ENCODE measurements at regions not wholly inside any gene's neighbourhood (a gene's known extent, or its start where the extent isn't known, plus 50 kb on each side); places are given as distances from the start of the nearest gene placed in this dataset.
"Not testable (repeated sequence)": the region's sequence is repeated elsewhere in the genome, so short reads cannot be mapped to it uniquely, and the experiment has no call there.

DNA sequence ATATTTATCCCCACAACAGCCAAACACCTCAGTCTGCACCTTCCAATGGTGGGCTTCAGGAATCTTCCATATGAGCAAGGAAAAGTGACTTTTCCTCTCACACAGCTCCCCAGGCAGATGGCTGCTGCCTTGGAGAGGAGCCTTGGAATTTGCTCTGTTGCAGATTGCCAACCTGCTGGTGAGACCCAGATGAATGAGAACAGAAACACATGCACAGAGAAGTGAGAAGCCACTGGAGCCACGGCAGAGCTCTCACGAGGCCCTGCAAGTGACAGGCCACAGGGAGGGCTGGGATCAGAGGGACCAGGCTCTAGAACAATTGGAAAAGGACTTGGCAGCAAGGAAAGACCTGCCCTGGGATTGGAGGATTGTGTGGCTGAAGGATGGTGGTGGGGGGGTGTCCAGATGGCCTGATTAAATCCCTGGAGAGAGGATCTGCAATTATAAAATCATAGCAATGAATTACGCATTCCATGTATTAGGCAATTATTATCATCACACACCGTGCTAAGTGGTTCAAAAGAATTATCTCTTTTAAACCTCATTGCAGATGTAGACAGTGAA, 84.9 kb upstream of the PWP1 start:
- H3K9ac ChIP-seq (ENCODE audit: low read depth in 1 of 2, low read length in 2 of 2) = no peak overlapping the region
- no peaks in the 10 kb centered on the region for H3K27me3 ChIP-seq (ENCODE audit: control insufficient read depth in 1 of 2, insufficient read depth in 2 of 2, low read length in 2 of 2)

DNA sequence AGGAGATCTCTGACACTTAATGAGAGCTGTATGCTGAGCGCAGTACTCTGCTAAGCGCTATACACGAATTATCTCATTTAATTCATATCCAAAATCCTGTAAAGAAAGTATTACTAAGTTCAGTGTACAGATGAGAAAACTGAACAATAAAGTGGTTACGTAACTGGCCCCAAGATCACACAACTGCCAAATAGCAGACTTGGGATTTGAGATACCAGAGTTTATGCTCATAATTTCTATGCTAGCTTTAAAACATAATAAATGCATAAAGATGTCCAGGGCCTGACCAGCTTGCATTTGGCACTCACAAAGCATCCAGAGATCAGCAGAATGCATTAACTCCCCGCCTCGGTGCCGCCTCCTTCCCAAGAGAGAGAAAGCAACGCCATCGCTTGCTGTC, 83.2 kb upstream of the PWP1 start:
- H3K9me3 ChIP-seq (ENCODE audit: control insufficient read depth in 1 of 2, low read length in 2 of 2) = no peaks in the 10 kb centered on the region
- no peaks in the 10 kb centered on the region for H3K27me3 ChIP-seq (ENCODE audit: control insufficient read depth in 1 of 2, insufficient read depth in 2 of 2, low read length in 2 of 2)
- H3K27ac ChIP-seq (ENCODE audit: low read depth, low read length) = no peak overlapping the region
- H3K9ac ChIP-seq (ENCODE audit: low read depth in 1 of 2, low read length in 2 of 2) = no peak overlapping the region
- H3K4me3 ChIP-seq (ENCODE audit: low read depth in 1 of 2, low read length in 2 of 2) = no peak overlapping the region
- no peaks in the 10 kb centered on the region for H3K4me1 ChIP-seq (ENCODE audit: control insufficient read depth in 1 of 2, insufficient read depth in 2 of 2, low read length in 2 of 2)
- H3K36me3 ChIP-seq (ENCODE audit: control insufficient read depth in 1 of 2, insufficient read depth in 2 of 2, low read length in 2 of 2) = no peaks in the 10 kb centered on the region

More for the DNA sequence above, 84.9 kb upstream of the PWP1 start:
- Histone ChIP-seq H3K4me1 (ENCODE audit: control insufficient read depth in 1 of 2, insufficient read depth in 2 of 2, low read length in 2 of 2) (no peaks in the 10 kb centered on the region), H3K36me3 (ENCODE audit: control insufficient read depth in 1 of 2, insufficient read depth in 2 of 2, low read length in 2 of 2) (no peaks in the 10 kb centered on the region), H3K9me3 (ENCODE audit: control insufficient read depth in 1 of 2, low read length in 2 of 2) (no peaks in the 10 kb centered on the region), H3K27ac (ENCODE audit: low read depth, low read length) (no peak overlapping the region), H3K4me3 (ENCODE audit: low read depth in 1 of 2, low read length in 2 of 2) (no peak overlapping the region)

DNA sequence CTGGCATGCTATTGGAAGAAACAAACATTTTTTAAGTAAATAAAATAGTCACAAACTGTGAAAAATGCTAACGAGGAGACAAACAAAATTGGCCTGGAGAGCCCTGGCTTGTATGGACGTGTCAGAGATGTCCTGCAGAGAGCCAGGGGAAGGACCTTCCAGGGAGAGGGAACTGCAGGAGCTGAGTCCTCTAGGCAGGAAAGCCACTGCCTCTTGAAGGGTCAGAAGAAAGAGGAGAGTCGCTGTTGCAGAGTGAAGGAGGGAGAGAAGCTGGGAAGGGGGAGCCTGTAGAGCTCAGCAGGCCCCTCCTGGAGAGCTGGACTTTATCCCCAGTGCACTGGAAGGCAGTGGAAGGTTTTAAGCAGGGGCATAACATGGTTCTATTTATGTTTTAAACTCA, 80.3 kb upstream of the PWP1 start:
- no peaks in the 10 kb centered on the region for H3K4me1 ChIP-seq (ENCODE audit: control insufficient read depth in 1 of 2, insufficient read depth in 2 of 2, low read length in 2 of 2)
- no peak overlapping the region for H3K9ac ChIP-seq (ENCODE audit: low read depth in 1 of 2, low read length in 2 of 2)
- H3K27ac ChIP-seq (ENCODE audit: low read depth, low read length) = no peak overlapping the region
- no peak overlapping the region for H3K4me3 ChIP-seq (ENCODE audit: low read depth in 1 of 2, low read length in 2 of 2)
- H3K27me3 ChIP-seq (ENCODE audit: control insufficient read depth in 1 of 2, insufficient read depth in 2 of 2, low read length in 2 of 2) = no peaks in the 10 kb centered on the region
- no peaks in the 10 kb centered on the region for H3K9me3 ChIP-seq (ENCODE audit: control insufficient read depth in 1 of 2, low read length in 2 of 2)
- no peaks in the 10 kb centered on the region for H3K36me3 ChIP-seq (ENCODE audit: control insufficient read depth in 1 of 2, insufficient read depth in 2 of 2, low read length in 2 of 2)

DNA sequence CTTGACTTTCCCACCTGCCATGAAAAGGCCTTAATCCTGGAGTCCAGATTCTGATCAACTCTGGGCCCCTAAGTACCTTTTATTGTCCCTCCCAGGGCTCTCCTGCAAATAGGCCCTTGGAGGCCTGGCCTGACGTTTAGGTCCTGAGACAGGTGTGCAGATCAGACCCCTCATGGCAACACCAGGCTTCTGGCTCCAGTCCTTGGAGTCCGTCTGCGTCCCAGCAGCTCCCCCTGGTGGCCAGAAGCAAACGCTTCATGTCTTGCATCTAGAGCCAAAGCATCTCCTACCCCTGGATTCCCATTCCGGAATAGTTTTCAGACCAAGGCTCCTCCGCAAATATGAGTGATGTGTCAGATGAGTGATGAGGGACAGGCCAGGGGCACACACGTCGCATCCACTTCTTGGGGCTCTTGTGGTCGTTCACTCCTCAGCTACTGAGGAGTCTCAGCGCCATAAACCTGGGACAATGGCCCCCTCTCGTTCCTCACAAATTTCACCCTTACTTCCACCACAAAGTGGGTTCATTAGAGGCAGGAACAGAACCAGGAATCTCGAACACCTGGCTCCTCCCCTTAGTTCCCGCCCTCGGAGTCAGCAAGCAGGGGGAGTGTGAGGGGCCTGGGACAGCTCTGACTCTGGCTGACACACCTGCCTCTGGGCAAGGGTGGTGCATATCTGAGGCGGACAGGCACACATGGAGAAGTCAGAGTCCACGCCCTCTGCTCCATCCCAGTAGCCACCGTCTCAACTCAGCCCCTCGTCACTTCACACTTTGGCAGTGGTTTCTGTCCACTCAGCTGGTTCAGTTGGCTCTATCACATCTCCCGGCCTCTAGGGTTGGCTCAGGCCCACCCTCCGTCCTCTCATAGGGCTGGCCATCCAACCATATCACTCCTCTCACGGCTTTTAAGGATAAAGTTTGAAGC, 77.9 kb upstream of the PWP1 start:
- H3K9me3 ChIP-seq (ENCODE audit: control insufficient read depth in 1 of 2, low read length in 2 of 2) = no peaks in the 10 kb centered on the region
- H3K9ac ChIP-seq (ENCODE audit: low read depth in 1 of 2, low read length in 2 of 2) = no peak overlapping the region
- no peak overlapping the region for H3K27ac ChIP-seq (ENCODE audit: low read depth, low read length)
- H3K36me3 ChIP-seq (ENCODE audit: control insufficient read depth in 1 of 2, insufficient read depth in 2 of 2, low read length in 2 of 2) = no peaks in the 10 kb centered on the region
- H3K4me1 ChIP-seq (ENCODE audit: control insufficient read depth in 1 of 2, insufficient read depth in 2 of 2, low read length in 2 of 2) = no peaks in the 10 kb centered on the region
- no peak overlapping the region for H3K4me3 ChIP-seq (ENCODE audit: low read depth in 1 of 2, low read length in 2 of 2)
- H3K27me3 ChIP-seq (ENCODE audit: control insufficient read depth in 1 of 2, insufficient read depth in 2 of 2, low read length in 2 of 2) = no peaks in the 10 kb centered on the region

DNA sequence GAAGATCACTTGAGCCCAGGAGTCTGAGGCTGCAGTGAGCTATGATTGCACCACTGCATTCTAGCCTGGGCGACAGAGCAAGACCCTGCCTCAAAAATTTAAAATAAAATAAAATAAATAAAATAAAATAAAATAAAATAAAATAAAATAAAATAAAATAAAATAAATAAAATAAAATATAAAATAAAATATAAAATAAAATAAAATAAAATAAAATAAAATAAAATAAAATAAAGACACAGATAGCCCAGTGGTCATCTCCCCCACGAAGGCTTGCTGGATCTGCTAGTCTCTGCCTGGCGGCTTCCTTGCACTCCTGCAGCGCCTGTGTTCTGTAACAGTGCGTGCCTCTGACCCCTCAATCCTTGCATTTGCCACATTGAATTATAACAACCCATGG, 76.8 kb upstream of the PWP1 start:
- not testable (repeated sequence) for H3K4me1 ChIP-seq (ENCODE audit: control insufficient read depth in 1 of 2, insufficient read depth in 2 of 2, low read length in 2 of 2); H3K27ac ChIP-seq (ENCODE audit: low read depth, low read length); H3K9ac ChIP-seq (ENCODE audit: low read depth in 1 of 2, low read length in 2 of 2); H3K9me3 ChIP-seq (ENCODE audit: control insufficient read depth in 1 of 2, low read length in 2 of 2); H3K36me3 ChIP-seq (ENCODE audit: control insufficient read depth in 1 of 2, insufficient read depth in 2 of 2, low read length in 2 of 2); H3K4me3 ChIP-seq (ENCODE audit: low read depth in 1 of 2, low read length in 2 of 2); H3K27me3 ChIP-seq (ENCODE audit: control insufficient read depth in 1 of 2, insufficient read depth in 2 of 2, low read length in 2 of 2)

DNA sequence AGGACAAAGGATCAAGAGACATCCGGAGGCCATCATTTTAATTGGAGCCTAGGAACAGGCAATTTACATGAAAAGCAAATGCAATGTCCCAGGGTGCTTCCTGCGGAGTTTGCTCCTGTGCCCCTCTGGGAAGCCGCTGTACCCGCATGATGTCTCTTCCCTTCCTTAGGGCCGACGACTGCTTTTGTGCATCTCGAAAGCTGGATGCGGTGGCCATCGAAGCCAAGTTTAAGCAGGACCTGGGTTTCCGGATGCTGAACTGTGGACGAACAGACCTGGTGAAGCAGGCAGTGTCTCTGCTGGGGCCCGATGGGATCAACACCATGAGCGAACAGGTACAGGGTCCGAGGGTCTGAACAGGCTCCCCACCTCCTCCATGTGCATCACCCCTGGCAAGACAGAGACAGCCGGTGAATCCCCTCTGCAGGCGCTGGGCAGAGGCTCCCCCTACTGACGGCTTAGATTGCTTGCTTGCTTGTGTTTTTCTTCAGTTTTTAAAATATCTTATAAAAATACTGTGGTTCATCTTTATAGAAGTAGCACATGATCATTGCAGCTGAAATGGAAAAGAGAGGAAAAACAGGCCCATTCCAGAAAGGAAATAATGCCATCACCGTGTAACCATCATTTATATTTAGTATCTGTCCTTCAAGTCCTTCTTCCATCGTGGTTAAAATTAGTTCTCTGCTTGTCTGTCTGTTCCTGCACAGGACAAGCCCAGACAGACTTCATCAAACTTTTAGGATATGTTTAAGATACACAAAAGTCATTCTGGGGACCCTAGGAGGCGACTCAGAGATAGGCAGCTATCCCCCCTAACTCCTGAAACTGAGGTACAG, 75.4 kb upstream of the PWP1 start:
- no peaks in the 10 kb centered on the region for H3K36me3 ChIP-seq (ENCODE audit: control insufficient read depth in 1 of 2, insufficient read depth in 2 of 2, low read length in 2 of 2)
- no peak overlapping the region for H3K9ac ChIP-seq (ENCODE audit: low read depth in 1 of 2, low read length in 2 of 2)
- no peak overlapping the region for H3K27ac ChIP-seq (ENCODE audit: low read depth, low read length)
- H3K9me3 ChIP-seq (ENCODE audit: control insufficient read depth in 1 of 2, low read length in 2 of 2) = no peaks in the 10 kb centered on the region
- no peaks in the 10 kb centered on the region for H3K4me1 ChIP-seq (ENCODE audit: control insufficient read depth in 1 of 2, insufficient read depth in 2 of 2, low read length in 2 of 2)
- peaks cover 0 to 3% of the 10 kb centered on the region in 2 donors for H3K27me3 ChIP-seq (ENCODE audit: control insufficient read depth in 1 of 2, insufficient read depth in 2 of 2, low read length in 2 of 2)
- H3K4me3 ChIP-seq (ENCODE audit: low read depth in 1 of 2, low read length in 2 of 2) = no peak overlapping the region

DNA sequence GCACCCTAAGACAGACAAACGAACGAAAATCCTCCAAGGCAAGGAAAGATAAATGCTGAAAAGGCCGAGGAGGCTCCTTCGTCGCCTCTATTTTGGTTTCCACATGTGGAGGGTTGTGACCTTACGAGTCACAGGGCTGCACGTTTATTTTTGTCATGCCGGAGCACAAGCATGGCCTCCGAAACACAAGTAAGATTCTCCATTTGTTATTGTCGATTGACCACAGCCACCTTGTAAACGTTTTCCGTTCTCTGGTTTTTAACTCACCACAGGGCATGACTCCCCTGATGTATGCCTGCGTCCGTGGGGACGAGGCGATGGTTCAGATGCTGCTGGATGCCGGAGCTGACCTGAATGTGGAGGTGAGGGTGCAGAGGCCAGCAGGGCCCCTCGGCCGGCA, 73.1 kb upstream of the PWP1 start:
- no peak overlapping the region for H3K9ac ChIP-seq (ENCODE audit: low read depth in 1 of 2, low read length in 2 of 2)
- H3K27me3 ChIP-seq (ENCODE audit: control insufficient read depth in 1 of 2, insufficient read depth in 2 of 2, low read length in 2 of 2) = peaks cover 0 to 3% of the 10 kb centered on the region in 2 donors
- H3K9me3 ChIP-seq (ENCODE audit: control insufficient read depth in 1 of 2, low read length in 2 of 2) = no peaks in the 10 kb centered on the region
- no peaks in the 10 kb centered on the region for H3K36me3 ChIP-seq (ENCODE audit: control insufficient read depth in 1 of 2, insufficient read depth in 2 of 2, low read length in 2 of 2)
- no peak overlapping the region for H3K27ac ChIP-seq (ENCODE audit: low read depth, low read length)
- no peak overlapping the region for H3K4me3 ChIP-seq (ENCODE audit: low read depth in 1 of 2, low read length in 2 of 2)
- no peaks in the 10 kb centered on the region for H3K4me1 ChIP-seq (ENCODE audit: control insufficient read depth in 1 of 2, insufficient read depth in 2 of 2, low read length in 2 of 2)

DNA sequence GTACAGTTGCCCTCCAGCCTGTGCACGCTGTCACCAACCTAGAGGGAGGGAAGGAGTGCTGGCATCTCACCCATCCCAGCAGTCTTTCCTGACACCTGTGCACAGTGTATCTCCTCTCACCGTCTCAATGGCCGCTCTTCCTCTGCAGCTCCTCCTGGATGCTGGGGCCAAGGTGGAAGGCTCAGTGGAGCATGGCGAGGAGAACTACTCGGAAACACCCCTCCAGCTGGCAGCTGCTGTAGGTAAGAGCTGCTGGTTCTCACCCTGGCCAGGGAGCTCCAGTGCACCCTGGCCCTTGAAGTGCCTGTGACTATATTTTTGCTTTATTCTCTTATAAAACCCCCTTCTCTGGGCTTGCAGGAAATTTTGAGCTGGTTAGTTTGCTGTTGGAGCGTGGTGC, 68.7 kb upstream of the PWP1 start:
- Histone ChIP-seq H3K27ac (ENCODE audit: low read depth, low read length) (no peak overlapping the region), H3K9me3 (ENCODE audit: control insufficient read depth in 1 of 2, low read length in 2 of 2) (no peaks in the 10 kb centered on the region), H3K4me3 (ENCODE audit: low read depth in 1 of 2, low read length in 2 of 2) (no peak overlapping the region), H3K27me3 (ENCODE audit: control insufficient read depth in 1 of 2, insufficient read depth in 2 of 2, low read length in 2 of 2) (peaks cover 0 to 3% of the 10 kb centered on the region in 2 donors), H3K9ac (ENCODE audit: low read depth in 1 of 2, low read length in 2 of 2) (no peak overlapping the region), H3K4me1 (ENCODE audit: control insufficient read depth in 1 of 2, insufficient read depth in 2 of 2, low read length in 2 of 2) (no peaks in the 10 kb centered on the region), H3K36me3 (ENCODE audit: control insufficient read depth in 1 of 2, insufficient read depth in 2 of 2, low read length in 2 of 2) (no peaks in the 10 kb centered on the region)

DNA sequence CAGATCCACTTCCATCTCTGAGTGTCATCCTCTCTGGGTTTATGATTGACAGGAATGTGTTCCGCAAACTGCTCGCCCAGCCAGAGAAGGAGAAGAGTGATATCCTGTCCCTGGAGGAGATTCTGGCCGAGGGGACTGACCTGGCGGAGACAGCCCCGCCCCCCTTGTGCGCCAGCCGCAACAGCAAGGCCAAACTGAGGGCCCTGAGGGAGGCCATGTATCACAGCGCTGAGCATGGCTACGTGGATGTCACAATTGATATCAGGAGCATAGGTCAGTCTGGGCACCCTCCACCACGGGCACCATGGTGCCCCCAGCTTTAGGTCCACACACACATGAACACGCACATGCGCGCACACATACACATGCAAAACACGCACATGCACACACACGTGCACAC, 67.5 kb upstream of the PWP1 start:
- Histone ChIP-seq H3K9me3 (ENCODE audit: control insufficient read depth in 1 of 2, low read length in 2 of 2) (no peaks in the 10 kb centered on the region), H3K4me1 (ENCODE audit: control insufficient read depth in 1 of 2, insufficient read depth in 2 of 2, low read length in 2 of 2) (no peaks in the 10 kb centered on the region), H3K36me3 (ENCODE audit: control insufficient read depth in 1 of 2, insufficient read depth in 2 of 2, low read length in 2 of 2) (no peaks in the 10 kb centered on the region), H3K27me3 (ENCODE audit: control insufficient read depth in 1 of 2, insufficient read depth in 2 of 2, low read length in 2 of 2) (peaks cover 0 to 1% of the 10 kb centered on the region in 2 donors), H3K9ac (ENCODE audit: low read depth in 1 of 2, low read length in 2 of 2) (no peak overlapping the region), H3K4me3 (ENCODE audit: low read depth in 1 of 2, low read length in 2 of 2) (no peak overlapping the region), H3K27ac (ENCODE audit: low read depth, low read length) (no peak overlapping the region)

DNA sequence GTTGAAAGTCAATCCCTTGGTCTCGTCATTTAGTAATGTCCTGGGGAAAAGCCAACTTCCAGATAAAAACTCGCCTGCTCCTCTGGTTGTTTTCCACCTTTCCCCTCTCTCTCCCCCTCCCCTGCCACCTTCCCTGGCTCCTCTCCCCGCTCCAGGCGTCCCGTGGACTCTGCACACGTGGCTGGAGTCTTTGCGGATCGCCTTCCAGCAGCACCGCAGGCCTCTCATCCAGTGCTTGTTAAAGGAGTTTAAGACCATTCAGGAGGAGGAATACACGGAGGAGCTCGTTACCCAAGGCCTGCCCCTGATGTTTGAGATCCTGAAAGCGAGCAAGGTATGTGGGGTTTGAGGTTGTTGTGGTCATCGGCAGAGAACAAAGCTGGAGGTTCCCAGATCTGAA, 65.8 kb upstream of the PWP1 start:
- H3K27ac ChIP-seq (ENCODE audit: low read depth, low read length) = no peak overlapping the region
- H3K4me1 ChIP-seq (ENCODE audit: control insufficient read depth in 1 of 2, insufficient read depth in 2 of 2, low read length in 2 of 2) = no peaks in the 10 kb centered on the region
- no peaks in the 10 kb centered on the region for H3K9me3 ChIP-seq (ENCODE audit: control insufficient read depth in 1 of 2, low read length in 2 of 2)
- no peaks in the 10 kb centered on the region for H3K27me3 ChIP-seq (ENCODE audit: control insufficient read depth in 1 of 2, insufficient read depth in 2 of 2, low read length in 2 of 2)
- no peaks in the 10 kb centered on the region for H3K36me3 ChIP-seq (ENCODE audit: control insufficient read depth in 1 of 2, insufficient read depth in 2 of 2, low read length in 2 of 2)
- H3K4me3 ChIP-seq (ENCODE audit: low read depth in 1 of 2, low read length in 2 of 2) = no peak overlapping the region
- H3K9ac ChIP-seq (ENCODE audit: low read depth in 1 of 2, low read length in 2 of 2) = no peak overlapping the region

Measured in duodenal mucosa (tissue), 2 donors.